Retinal pigment epithelial cell (primary cell): ENCODE measurements at regions not wholly inside any gene's neighbourhood (a gene's known extent, or its start where the extent isn't known, plus 50 kb on each side); places are given as distances from the start of the nearest gene placed in this dataset.

Experiments used
- DNase-seq: peaks from one replicate; pipeline ENCODE4 v3.0.0-alpha.2; 2010; ENCODE audit warnings: low read depth
- H3K4me3 ChIP-seq: 2 replicates; pipeline ENCODE4 v1.5.1; 2011; ENCODE audit warnings: mild to moderate bottlenecking, low read length, control low read depth, moderate library complexity
- TF ChIP-seq, protein P1 (sequence below): conservative IDR thresholded peaks from 2 replicates; pipeline ENCODE4 v1.5.1; 2011; ENCODE audit warnings: low read depth, low read length, control low read depth, inconsistent platforms

DNA sequence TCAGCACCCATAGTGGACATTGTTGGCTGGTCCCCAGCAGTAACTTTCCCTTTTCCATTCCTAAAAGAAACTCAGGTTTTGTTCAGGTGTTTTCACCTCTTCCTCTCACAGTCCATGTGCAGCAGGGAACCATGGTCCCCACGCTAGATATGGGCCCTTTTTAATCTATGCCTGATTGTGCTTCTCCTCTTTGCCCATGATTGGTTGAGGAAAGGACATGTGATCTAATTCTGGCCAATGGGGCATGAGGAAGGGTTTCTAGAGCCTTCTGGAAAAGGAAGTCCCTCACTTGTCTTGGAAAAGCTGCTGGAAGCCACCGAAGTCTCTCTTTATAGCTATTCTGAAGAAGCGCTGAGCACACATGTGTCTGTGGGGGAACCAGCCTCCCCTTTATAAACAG, 330.7 kb downstream of the ACTR3B start:
- TF ChIP-seq, protein P1, sequence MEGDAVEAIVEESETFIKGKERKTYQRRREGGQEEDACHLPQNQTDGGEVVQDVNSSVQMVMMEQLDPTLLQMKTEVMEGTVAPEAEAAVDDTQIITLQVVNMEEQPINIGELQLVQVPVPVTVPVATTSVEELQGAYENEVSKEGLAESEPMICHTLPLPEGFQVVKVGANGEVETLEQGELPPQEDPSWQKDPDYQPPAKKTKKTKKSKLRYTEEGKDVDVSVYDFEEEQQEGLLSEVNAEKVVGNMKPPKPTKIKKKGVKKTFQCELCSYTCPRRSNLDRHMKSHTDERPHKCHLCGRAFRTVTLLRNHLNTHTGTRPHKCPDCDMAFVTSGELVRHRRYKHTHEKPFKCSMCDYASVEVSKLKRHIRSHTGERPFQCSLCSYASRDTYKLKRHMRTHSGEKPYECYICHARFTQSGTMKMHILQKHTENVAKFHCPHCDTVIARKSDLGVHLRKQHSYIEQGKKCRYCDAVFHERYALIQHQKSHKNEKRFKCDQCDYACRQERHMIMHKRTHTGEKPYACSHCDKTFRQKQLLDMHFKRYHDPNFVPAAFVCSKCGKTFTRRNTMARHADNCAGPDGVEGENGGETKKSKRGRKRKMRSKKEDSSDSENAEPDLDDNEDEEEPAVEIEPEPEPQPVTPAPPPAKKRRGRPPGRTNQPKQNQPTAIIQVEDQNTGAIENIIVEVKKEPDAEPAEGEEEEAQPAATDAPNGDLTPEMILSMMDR, result no peak
- no peak for DNase-seq

GRCh38 chr7:153090764-153091163, 331.2 kb downstream of the ACTR3B start:
- H3K4me3 ChIP-seq, result no peak overlapping the region
- no peak for DNase-seq
- TF ChIP-seq, protein P1, result no peak

More for the DNA sequence above, 330.7 kb downstream of the ACTR3B start:
- H3K4me3 ChIP-seq, result no peak overlapping the region

- H3K4me3 ChIP-seq, result no peak overlapping the region
- DNase-seq, result no peak
- TF ChIP-seq, protein P1, result no peak
Measured at GRCh38 chr7:153091477-153091876, 331.9 kb downstream of the ACTR3B start.

GRCh38 chr7:153097511-153098201, 338.1 kb downstream of the ACTR3B start:
- H3K4me3 ChIP-seq, result no peak overlapping the region
- TF ChIP-seq, protein P1, result no peak
- DNase-seq, result no peak

- TF ChIP-seq, protein P1, result no peak
- H3K4me3 ChIP-seq, result no peak overlapping the region
- no peak for DNase-seq
Measured at GRCh38 chr7:153099235-153099634, 339.7 kb downstream of the ACTR3B start.

- no peak overlapping the region for H3K4me3 ChIP-seq
Measured at GRCh38 chr7:153100691-153101237, 341.2 kb downstream of the ACTR3B start.

GRCh38 chr7:153103202-153103601, 343.6 kb downstream of the ACTR3B start:
- no peak overlapping the region for H3K4me3 ChIP-seq
- TF ChIP-seq, protein P1, result no peak
- no peak for DNase-seq

More at GRCh38 chr7:153100691-153101237, 341.2 kb downstream of the ACTR3B start:
- TF ChIP-seq, protein P1, result no peak
- no peak for DNase-seq
